RCC 7860 (cell line): ENCODE measurements at regions not wholly inside any gene's neighbourhood (a gene's known extent, or its start where the extent isn't known, plus 50 kb on each side); places are given as distances from the start of the nearest gene placed in this dataset.

ENCODE experiments used
- DNase-seq: peaks from one replicate; pipeline ENCODE4 v3.0.0-alpha.2; 2015; ENCODE audit warnings: low spot score
- FAIRE-seq: peaks from 2 replicates; lab custom pipeline; 2012; peaks lifted over from hg19 to GRCh38; lab: Jason Lieb, UNC

- no peak for FAIRE-seq
- no peak for DNase-seq
These were observed 189.8 kb upstream of the SOX11 start for GRCh38 chr2:5502385-5502784.

- DNase-seq (no peak), FAIRE-seq (no peak)
These were observed 187.4 kb upstream of the SOX11 start for GRCh38 chr2:5504756-5505155.

GRCh38 chr2:5507367-5507766 lies 184.8 kb upstream of the SOX11 start:
- DNase-seq, result no peak
- FAIRE-seq, result no peak

GRCh38 chr2:5509362-5509761 lies 182.8 kb upstream of the SOX11 start:
- FAIRE-seq (no peak), DNase-seq (no peak)

- DNase-seq (no peak), FAIRE-seq (no peak)
These were observed 182.1 kb upstream of the SOX11 start for GRCh38 chr2:5510082-5510481.

- FAIRE-seq, result no peak
- DNase-seq, result no peak
These were observed 176.5 kb upstream of the SOX11 start for GRCh38 chr2:5515693-5516092.

GRCh38 chr2:5519286-5519685 lies 172.9 kb upstream of the SOX11 start:
- DNase-seq, result no peak
- FAIRE-seq, result no peak

GRCh38 chr2:5520463-5520972 lies 171.7 kb upstream of the SOX11 start:
- FAIRE-seq (no peak), DNase-seq (peak; percentile 17)

- FAIRE-seq, result no peak
- DNase-seq, result no peak
These were observed 170.7 kb upstream of the SOX11 start for GRCh38 chr2:5521461-5521860.

- no peak for DNase-seq
- no peak for FAIRE-seq
These were observed 167.6 kb upstream of the SOX11 start for GRCh38 chr2:5524551-5524950.

- DNase-seq (no peak), FAIRE-seq (no peak)
These were observed 163.5 kb upstream of the SOX11 start for GRCh38 chr2:5528706-5529105.

- no peak for FAIRE-seq
These were observed 162.0 kb upstream of the SOX11 start for GRCh38 chr2:5530011-5530696.

GRCh38 chr2:5535301-5535700 lies 156.9 kb upstream of the SOX11 start:
- no peak for FAIRE-seq
- no peak for DNase-seq

More at GRCh38 chr2:5530011-5530696, 162.0 kb upstream of the SOX11 start:
- no peak for DNase-seq

- FAIRE-seq (no peak), DNase-seq (no peak)
These were observed 154.9 kb upstream of the SOX11 start for GRCh38 chr2:5537180-5537688.

- no peak for FAIRE-seq
- DNase-seq, result no peak
These were observed 153.9 kb upstream of the SOX11 start for GRCh38 chr2:5538313-5538712.

- DNase-seq (no peak), FAIRE-seq (no peak)
These were observed 153.4 kb upstream of the SOX11 start for GRCh38 chr2:5538772-5539171.

- FAIRE-seq (no peak), DNase-seq (no peak)
These were observed 152.7 kb upstream of the SOX11 start for GRCh38 chr2:5539282-5540165.

GRCh38 chr2:5540856-5541255 lies 151.3 kb upstream of the SOX11 start:
- DNase-seq (no peak), FAIRE-seq (no peak)

- FAIRE-seq (no peak), DNase-seq (no peak)
These were observed 147.9 kb upstream of the SOX11 start for GRCh38 chr2:5544205-5544786.

GRCh38 chr2:5546181-5546580 lies 146.0 kb upstream of the SOX11 start:
- no peak for FAIRE-seq
- peak; percentile 26 for DNase-seq

GRCh38 chr2:5548991-5549715 lies 143.0 kb upstream of the SOX11 start:
- no peak for FAIRE-seq
- DNase-seq, result no peak
